GM21717 (cell line): ENCODE measurements at regions not wholly inside any gene's neighbourhood (a gene's known extent, or its start where the extent isn't known, plus 50 kb on each side); places are given as distances from the start of the nearest gene placed in this dataset.

Experiments
- ATAC-seq: cut with Tn5 transposase; IDR thresholded peaks from one replicate; pipeline ENCODE4 v1.9.1; 2021; ENCODE audit warnings: mild to moderate bottlenecking, moderate library complexity; ENCODE audit not compliant: unreplicated experiment

GRCh38 chr14:85441909-85442643 is 87.9 kb upstream of the FLRT2 start:
- ATAC-seq = no peak

- ATAC-seq = no peak
These were observed 86.9 kb upstream of the FLRT2 start for GRCh38 chr14:85442996-85443395.

- no peak for ATAC-seq
These were observed 85.3 kb upstream of the FLRT2 start for GRCh38 chr14:85444635-85445034.

GRCh38 chr14:85445151-85445795 is 84.7 kb upstream of the FLRT2 start:
- no peak for ATAC-seq

- ATAC-seq = no peak
These were observed 82.1 kb upstream of the FLRT2 start for GRCh38 chr14:85447883-85448282.

- no peak for ATAC-seq
These were observed 78.5 kb upstream of the FLRT2 start for GRCh38 chr14:85451421-85451820.

- no peak for ATAC-seq
These were observed 76.3 kb upstream of the FLRT2 start for GRCh38 chr14:85453401-85454225.

- ATAC-seq = no peak
These were observed 75.6 kb upstream of the FLRT2 start for GRCh38 chr14:85454226-85454813.

GRCh38 chr14:85459361-85460000 is 70.5 kb upstream of the FLRT2 start:
- ATAC-seq = no peak

- ATAC-seq = no peak
These were observed 68.4 kb upstream of the FLRT2 start for GRCh38 chr14:85461432-85462133.

GRCh38 chr14:85463512-85463911 is 66.4 kb upstream of the FLRT2 start:
- ATAC-seq = no peak

- no peak for ATAC-seq
These were observed 65.6 kb upstream of the FLRT2 start for GRCh38 chr14:85464135-85464895.

- no peak for ATAC-seq
These were observed 63.3 kb upstream of the FLRT2 start for GRCh38 chr14:85466678-85467077.

- no peak for ATAC-seq
These were observed 61.1 kb upstream of the FLRT2 start for GRCh38 chr14:85468816-85469215.

GRCh38 chr14:85471156-85471555 is 58.8 kb upstream of the FLRT2 start:
- ATAC-seq = no peak

- ATAC-seq = no peak
These were observed 58.2 kb upstream of the FLRT2 start for GRCh38 chr14:85471744-85472143.

GRCh38 chr14:85474431-85474830 is 55.5 kb upstream of the FLRT2 start:
- no peak for ATAC-seq

GRCh38 chr14:85475113-85475512 is 54.8 kb upstream of the FLRT2 start:
- no peak for ATAC-seq

GRCh38 chr14:85479306-85479705 is 50.6 kb upstream of the FLRT2 start:
- no peak for ATAC-seq

- ATAC-seq = no peak
These were observed 50.2 kb upstream of the FLRT2 start for GRCh38 chr14:85479771-85480170.
